ENCODE measurements at regions not wholly inside any gene's neighbourhood (a gene's known extent, or its start where the extent isn't known, plus 50 kb on each side); places are given as distances from the start of the nearest gene placed in this dataset.

DNA sequence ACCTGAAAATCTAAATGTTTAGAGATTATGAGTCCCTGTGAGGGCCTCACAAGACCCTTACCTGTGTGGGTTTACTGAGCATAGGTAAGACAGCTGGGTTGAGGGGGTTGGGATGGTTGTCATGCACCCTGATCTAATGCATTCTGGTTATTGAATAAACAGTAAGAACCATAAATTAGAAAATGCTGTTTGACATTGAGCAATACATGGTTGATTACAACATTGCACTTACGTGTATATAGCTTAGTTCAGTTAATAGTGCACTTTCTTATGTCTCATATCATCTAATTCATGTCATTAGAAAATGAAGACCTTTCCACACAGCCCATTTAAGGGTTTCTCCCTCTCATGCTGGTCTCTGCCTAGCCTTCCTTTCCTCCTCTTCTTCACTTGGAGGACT, 253.5 kb upstream of the ATP5MC3 start:
- H2BK12ac ChIP-seq (ENCODE audit: low read depth, low read length): no peak overlapping the region
- no peak overlapping the region for H3K56ac ChIP-seq (replicated peaks; ENCODE audit: insufficient read length, low read depth, low read length)
- no peak overlapping the region for H3K14ac ChIP-seq (ENCODE audit: insufficient read length)
- H3K9ac ChIP-seq (replicated peaks in 1 of 4; ENCODE audit: extremely low read depth in 1 of 4, low read depth in 3 of 4, low read length in 3 of 4): no peak overlapping the region
- no peak overlapping the region for H2BK120ac ChIP-seq (replicated peaks; ENCODE audit: low read depth, low read length)
- WGBS, 2 experiments (ENCODE audit: extremely low coverage in 1 of 2, insufficient coverage in 1 of 2, insufficient read length in 1 of 2, insufficient replicate concordance in 2 of 2, low coverage in 1 of 2, low lambda C conversion rate in 2 of 2, missing lambda C conversion rate in 1 of 2): 85% methylated on average over 1 of the region's 1 CpG; no CpG with 5 or more reads in 1 of the 2 experiments
- FAIRE-seq: no peak
- H2BK15ac ChIP-seq (ENCODE audit: low read length): no peak overlapping the region
- H2BK5ac ChIP-seq (ENCODE audit: low read depth, low read length): no peak overlapping the region
- CTCF ChIA-PET (ENCODE audit: partially characterized antibody): interaction anchor here (2.6 kb wide), 1 partner anchor 20 kb away, joined by 12 read pairs; no protein-coding TSS in a partner anchor
- H3K4me1 ChIP-seq (replicated peaks in 1 of 4; ENCODE audit: control insufficient read depth in 3 of 4, insufficient read depth in 4 of 4, low read length in 3 of 4): no peaks in the 10 kb centered on the region
- no peaks in the 10 kb centered on the region for H3K23me2 ChIP-seq (ENCODE audit: low read depth, low read length)
- no peak for TF ChIP-seq SIX5 (IDR thresholded peaks at IDR 0.05; ENCODE audit: low read depth, low read length)
- TF ChIP-seq SRF (IDR thresholded peaks at IDR 0.05; ENCODE audit: low read depth, low read length): no peak
- TF ChIP-seq MAFK (IDR thresholded peaks at IDR 0.05; ENCODE audit: low read depth, low read length): no peak
- TF ChIP-seq, protein P1, sequence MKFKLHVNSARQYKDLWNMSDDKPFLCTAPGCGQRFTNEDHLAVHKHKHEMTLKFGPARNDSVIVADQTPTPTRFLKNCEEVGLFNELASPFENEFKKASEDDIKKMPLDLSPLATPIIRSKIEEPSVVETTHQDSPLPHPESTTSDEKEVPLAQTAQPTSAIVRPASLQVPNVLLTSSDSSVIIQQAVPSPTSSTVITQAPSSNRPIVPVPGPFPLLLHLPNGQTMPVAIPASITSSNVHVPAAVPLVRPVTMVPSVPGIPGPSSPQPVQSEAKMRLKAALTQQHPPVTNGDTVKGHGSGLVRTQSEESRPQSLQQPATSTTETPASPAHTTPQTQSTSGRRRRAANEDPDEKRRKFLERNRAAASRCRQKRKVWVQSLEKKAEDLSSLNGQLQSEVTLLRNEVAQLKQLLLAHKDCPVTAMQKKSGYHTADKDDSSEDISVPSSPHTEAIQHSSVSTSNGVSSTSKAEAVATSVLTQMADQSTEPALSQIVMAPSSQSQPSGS (IDR thresholded peaks at IDR 0.05; ENCODE audit: low read length): no peak
- no peak for TF ChIP-seq RBBP5 (IDR thresholded peaks at IDR 0.05; ENCODE audit: borderline replicate concordance, low read depth, low read length)
- no peak for TF ChIP-seq HDAC2 (IDR thresholded peaks at IDR 0.05; ENCODE audit: borderline replicate concordance in 1 of 2, low read depth in 2 of 2, low read length in 2 of 2)
- TF ChIP-seq ZNF274 (IDR thresholded peaks at IDR 0.05; ENCODE audit: borderline replicate concordance, extremely low read depth, low read length): no peak
- no peak for TF ChIP-seq BCL11A (IDR thresholded peaks at IDR 0.05; ENCODE audit: low read depth in 2 of 2, low read length in 2 of 2)
- TF ChIP-seq EP300 (IDR thresholded peaks at IDR 0.05; ENCODE audit: borderline replicate concordance in 1 of 2, low read depth in 2 of 2, low read length in 2 of 2): no peak
- TF ChIP-seq EZH2 (IDR thresholded peaks at IDR 0.05; ENCODE audit: low read depth, low read length, severe bottlenecking): no peak
- TF ChIP-seq, protein P2, sequence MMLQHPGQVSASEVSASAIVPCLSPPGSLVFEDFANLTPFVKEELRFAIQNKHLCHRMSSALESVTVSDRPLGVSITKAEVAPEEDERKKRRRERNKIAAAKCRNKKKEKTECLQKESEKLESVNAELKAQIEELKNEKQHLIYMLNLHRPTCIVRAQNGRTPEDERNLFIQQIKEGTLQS (IDR thresholded peaks at IDR 0.05; ENCODE audit: insufficient read depth, low read depth, low read length): no peak
- TF ChIP-seq JUN (IDR thresholded peaks at IDR 0.05; ENCODE audit: low read depth, low read length): no peak
- no peaks in the 10 kb centered on the region for H3K36me3 ChIP-seq (ENCODE audit: control insufficient read depth in 2 of 4, insufficient read depth in 4 of 4, low read length in 3 of 4)
- H3K27ac ChIP-seq (ENCODE audit: low read depth, low read length): no peak overlapping the region
- no peak overlapping the region for H4K8ac ChIP-seq (ENCODE audit: extremely low read depth, insufficient read depth, low read length)
- no peaks in the 10 kb centered on the region for H4K20me1 ChIP-seq (replicated peaks in 1 of 2; ENCODE audit: control insufficient read depth in 1 of 2, insufficient read depth in 2 of 2, low read length in 2 of 2)
- no peak overlapping the region for H3K4me2 ChIP-seq (ENCODE audit: insufficient read depth in 1 of 2, low read depth in 2 of 2, low read length in 2 of 2)
- H4K5ac ChIP-seq (ENCODE audit: insufficient read length, low read depth, low read length): no peak overlapping the region
- H4K91ac ChIP-seq (replicated peaks; ENCODE audit: insufficient read length, low read length): no peak overlapping the region
- POLR2A ChIA-PET (ENCODE audit: partially characterized antibody): no interaction called here
- no peaks in the 10 kb centered on the region for H3K27me3 ChIP-seq (replicated peaks in 1 of 4; ENCODE audit: control insufficient read depth in 3 of 4, extremely low read depth in 1 of 4, insufficient read depth in 3 of 4, low read length in 3 of 4)
- DNase-seq (ENCODE audit: low read depth in 1 of 2, low spot score in 2 of 2): no peak
- H3K23ac ChIP-seq (ENCODE audit: insufficient read length): no peak overlapping the region
- no peak overlapping the region for H3K4me3 ChIP-seq (ENCODE audit: extremely low read depth in 1 of 4, insufficient read depth in 2 of 4, low read depth in 3 of 4, low read length in 4 of 4)
- no peaks in the 10 kb centered on the region for H3K9me3 ChIP-seq (ENCODE audit: insufficient read depth in 2 of 2, low read depth in 1 of 2, low read length in 1 of 2)
- no peak overlapping the region for H3K18ac ChIP-seq (ENCODE audit: extremely low read depth, low read length)
- H3K4ac ChIP-seq (replicated peaks; ENCODE audit: insufficient read length, low read depth, low read length): no peak overlapping the region
- no peak overlapping the region for H2AK5ac ChIP-seq (ENCODE audit: low read depth, low read length)
- no peaks in the 10 kb centered on the region for H3K79me2 ChIP-seq (ENCODE audit: control insufficient read depth in 1 of 2, insufficient read depth in 2 of 2, low read length in 2 of 2)
- no peaks in the 10 kb centered on the region for H3K79me1 ChIP-seq (ENCODE audit: low read depth, low read length)
- H2AFZ ChIP-seq (ENCODE audit: low read length): no peak overlapping the region
- no peak overlapping the region for H2BK20ac ChIP-seq (ENCODE audit: low read length)

Measured in H1 (cell line).